H1 (cell line): ENCODE measurements at regions not wholly inside any gene's neighbourhood (a gene's known extent, or its start where the extent isn't known, plus 50 kb on each side); places are given as distances from the start of the nearest gene placed in this dataset.

Experiments
- E2F6 ChIP-seq: IDR thresholded peaks from 2 replicates; pipeline ENCODE4 v1.6.1; 2012; ENCODE audit warnings: inconsistent platforms
- EGR1 ChIP-seq: IDR thresholded peaks from 2 replicates; pipeline ENCODE4 v1.6.1; 2011; ENCODE audit warnings: low read depth, low read length, borderline replicate concordance
- NRF1 ChIP-seq: IDR thresholded peaks from 2 replicates; pipeline ENCODE4 v1.6.1; 2011; ENCODE audit warnings: mild to moderate bottlenecking, low read depth, low read length, improper control_type of control experiment
- POLR2A ChIP-seq, 2 experiments: IDR thresholded peaks; 1 replicate in 1 of 2; 2 replicates in 1 of 2; pipeline ENCODE4 v1.6.1; 2011; ENCODE audit warnings: low read depth in 2 of 2, low read length in 2 of 2, mild to moderate bottlenecking in 2 of 2; ENCODE audit errors: control extremely low read depth in 1 of 2
- POLR2AphosphoS5 ChIP-seq: IDR thresholded peaks from 2 replicates; pipeline ENCODE4 v1.6.1; 2011; ENCODE audit warnings: low read depth, low read length
- SUZ12 ChIP-seq: fragments of 200-600 bp; sonication (generic); IDR thresholded peaks from 2 replicates; pipeline ENCODE4 v1.6.1; 2012; ENCODE audit warnings: mild to moderate bottlenecking, inconsistent platforms, low read length, moderate library complexity, mixed read lengths
- USF2 ChIP-seq: IDR thresholded peaks from 2 replicates; pipeline ENCODE4 v1.6.1; 2011; ENCODE audit warnings: low read length, improper control_type of control experiment
- YY1 ChIP-seq: IDR thresholded peaks from 2 replicates; pipeline ENCODE4 v1.6.1; 2011; ENCODE audit warnings: low read depth, mild to moderate bottlenecking, low read length
- ZNF274 ChIP-seq: IDR thresholded peaks from 2 replicates; pipeline ENCODE4 v1.7.0; 2012; ENCODE audit warnings: low read length, borderline replicate concordance; ENCODE audit errors: extremely low read depth
- TF ChIP-seq, protein P1 (sequence below), 3 experiments: IDR thresholded peaks; 1 replicate in 2 of 3; 2 replicates in 1 of 3; pipeline versions ENCODE4 v1.5.1 to v1.6.1; 2011; ENCODE audit warnings: low read length in 3 of 3, mild to moderate bottlenecking in 3 of 3, inconsistent platforms in 2 of 3, low read depth in 1 of 3, moderate library complexity in 1 of 3; ENCODE audit not compliant: insufficient read depth in 1 of 3; ENCODE audit errors: control extremely low read depth in 1 of 3
- TF ChIP-seq, protein P2 (sequence below): IDR thresholded peaks from 2 replicates; pipeline ENCODE4 v1.6.1; 2011; ENCODE audit warnings: low read depth, mild to moderate bottlenecking, low read length; ENCODE audit not compliant: insufficient read depth
- TF ChIP-seq, protein P3 (sequence below): fragments of 300-600 bp; sonication (generic); IDR thresholded peaks from 2 replicates; pipeline ENCODE4 v1.7.1; 2012; ENCODE audit warnings: low read length, moderate library complexity, mild to moderate bottlenecking, inconsistent platforms; ENCODE audit not compliant: insufficient replicate concordance

- no peak for TF ChIP-seq POLR2A (IDR thresholded peaks at IDR 0.05; ENCODE audit: control extremely low read depth in 1 of 2, low read depth in 2 of 2, low read length in 2 of 2)
- no peak for TF ChIP-seq YY1
- TF ChIP-seq, protein P1, sequence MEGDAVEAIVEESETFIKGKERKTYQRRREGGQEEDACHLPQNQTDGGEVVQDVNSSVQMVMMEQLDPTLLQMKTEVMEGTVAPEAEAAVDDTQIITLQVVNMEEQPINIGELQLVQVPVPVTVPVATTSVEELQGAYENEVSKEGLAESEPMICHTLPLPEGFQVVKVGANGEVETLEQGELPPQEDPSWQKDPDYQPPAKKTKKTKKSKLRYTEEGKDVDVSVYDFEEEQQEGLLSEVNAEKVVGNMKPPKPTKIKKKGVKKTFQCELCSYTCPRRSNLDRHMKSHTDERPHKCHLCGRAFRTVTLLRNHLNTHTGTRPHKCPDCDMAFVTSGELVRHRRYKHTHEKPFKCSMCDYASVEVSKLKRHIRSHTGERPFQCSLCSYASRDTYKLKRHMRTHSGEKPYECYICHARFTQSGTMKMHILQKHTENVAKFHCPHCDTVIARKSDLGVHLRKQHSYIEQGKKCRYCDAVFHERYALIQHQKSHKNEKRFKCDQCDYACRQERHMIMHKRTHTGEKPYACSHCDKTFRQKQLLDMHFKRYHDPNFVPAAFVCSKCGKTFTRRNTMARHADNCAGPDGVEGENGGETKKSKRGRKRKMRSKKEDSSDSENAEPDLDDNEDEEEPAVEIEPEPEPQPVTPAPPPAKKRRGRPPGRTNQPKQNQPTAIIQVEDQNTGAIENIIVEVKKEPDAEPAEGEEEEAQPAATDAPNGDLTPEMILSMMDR (IDR thresholded peaks at IDR 0.05; ENCODE audit: control extremely low read depth in 1 of 3, insufficient read depth in 1 of 3, low read depth in 1 of 3, low read length in 3 of 3): no peak
- no peak for TF ChIP-seq SUZ12
- no peak for TF ChIP-seq ZNF274
- TF ChIP-seq POLR2AphosphoS5: no peak
- TF ChIP-seq, protein P2, sequence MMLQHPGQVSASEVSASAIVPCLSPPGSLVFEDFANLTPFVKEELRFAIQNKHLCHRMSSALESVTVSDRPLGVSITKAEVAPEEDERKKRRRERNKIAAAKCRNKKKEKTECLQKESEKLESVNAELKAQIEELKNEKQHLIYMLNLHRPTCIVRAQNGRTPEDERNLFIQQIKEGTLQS: no peak
- no peak for TF ChIP-seq USF2
- TF ChIP-seq E2F6: no peak
- TF ChIP-seq, protein P3, sequence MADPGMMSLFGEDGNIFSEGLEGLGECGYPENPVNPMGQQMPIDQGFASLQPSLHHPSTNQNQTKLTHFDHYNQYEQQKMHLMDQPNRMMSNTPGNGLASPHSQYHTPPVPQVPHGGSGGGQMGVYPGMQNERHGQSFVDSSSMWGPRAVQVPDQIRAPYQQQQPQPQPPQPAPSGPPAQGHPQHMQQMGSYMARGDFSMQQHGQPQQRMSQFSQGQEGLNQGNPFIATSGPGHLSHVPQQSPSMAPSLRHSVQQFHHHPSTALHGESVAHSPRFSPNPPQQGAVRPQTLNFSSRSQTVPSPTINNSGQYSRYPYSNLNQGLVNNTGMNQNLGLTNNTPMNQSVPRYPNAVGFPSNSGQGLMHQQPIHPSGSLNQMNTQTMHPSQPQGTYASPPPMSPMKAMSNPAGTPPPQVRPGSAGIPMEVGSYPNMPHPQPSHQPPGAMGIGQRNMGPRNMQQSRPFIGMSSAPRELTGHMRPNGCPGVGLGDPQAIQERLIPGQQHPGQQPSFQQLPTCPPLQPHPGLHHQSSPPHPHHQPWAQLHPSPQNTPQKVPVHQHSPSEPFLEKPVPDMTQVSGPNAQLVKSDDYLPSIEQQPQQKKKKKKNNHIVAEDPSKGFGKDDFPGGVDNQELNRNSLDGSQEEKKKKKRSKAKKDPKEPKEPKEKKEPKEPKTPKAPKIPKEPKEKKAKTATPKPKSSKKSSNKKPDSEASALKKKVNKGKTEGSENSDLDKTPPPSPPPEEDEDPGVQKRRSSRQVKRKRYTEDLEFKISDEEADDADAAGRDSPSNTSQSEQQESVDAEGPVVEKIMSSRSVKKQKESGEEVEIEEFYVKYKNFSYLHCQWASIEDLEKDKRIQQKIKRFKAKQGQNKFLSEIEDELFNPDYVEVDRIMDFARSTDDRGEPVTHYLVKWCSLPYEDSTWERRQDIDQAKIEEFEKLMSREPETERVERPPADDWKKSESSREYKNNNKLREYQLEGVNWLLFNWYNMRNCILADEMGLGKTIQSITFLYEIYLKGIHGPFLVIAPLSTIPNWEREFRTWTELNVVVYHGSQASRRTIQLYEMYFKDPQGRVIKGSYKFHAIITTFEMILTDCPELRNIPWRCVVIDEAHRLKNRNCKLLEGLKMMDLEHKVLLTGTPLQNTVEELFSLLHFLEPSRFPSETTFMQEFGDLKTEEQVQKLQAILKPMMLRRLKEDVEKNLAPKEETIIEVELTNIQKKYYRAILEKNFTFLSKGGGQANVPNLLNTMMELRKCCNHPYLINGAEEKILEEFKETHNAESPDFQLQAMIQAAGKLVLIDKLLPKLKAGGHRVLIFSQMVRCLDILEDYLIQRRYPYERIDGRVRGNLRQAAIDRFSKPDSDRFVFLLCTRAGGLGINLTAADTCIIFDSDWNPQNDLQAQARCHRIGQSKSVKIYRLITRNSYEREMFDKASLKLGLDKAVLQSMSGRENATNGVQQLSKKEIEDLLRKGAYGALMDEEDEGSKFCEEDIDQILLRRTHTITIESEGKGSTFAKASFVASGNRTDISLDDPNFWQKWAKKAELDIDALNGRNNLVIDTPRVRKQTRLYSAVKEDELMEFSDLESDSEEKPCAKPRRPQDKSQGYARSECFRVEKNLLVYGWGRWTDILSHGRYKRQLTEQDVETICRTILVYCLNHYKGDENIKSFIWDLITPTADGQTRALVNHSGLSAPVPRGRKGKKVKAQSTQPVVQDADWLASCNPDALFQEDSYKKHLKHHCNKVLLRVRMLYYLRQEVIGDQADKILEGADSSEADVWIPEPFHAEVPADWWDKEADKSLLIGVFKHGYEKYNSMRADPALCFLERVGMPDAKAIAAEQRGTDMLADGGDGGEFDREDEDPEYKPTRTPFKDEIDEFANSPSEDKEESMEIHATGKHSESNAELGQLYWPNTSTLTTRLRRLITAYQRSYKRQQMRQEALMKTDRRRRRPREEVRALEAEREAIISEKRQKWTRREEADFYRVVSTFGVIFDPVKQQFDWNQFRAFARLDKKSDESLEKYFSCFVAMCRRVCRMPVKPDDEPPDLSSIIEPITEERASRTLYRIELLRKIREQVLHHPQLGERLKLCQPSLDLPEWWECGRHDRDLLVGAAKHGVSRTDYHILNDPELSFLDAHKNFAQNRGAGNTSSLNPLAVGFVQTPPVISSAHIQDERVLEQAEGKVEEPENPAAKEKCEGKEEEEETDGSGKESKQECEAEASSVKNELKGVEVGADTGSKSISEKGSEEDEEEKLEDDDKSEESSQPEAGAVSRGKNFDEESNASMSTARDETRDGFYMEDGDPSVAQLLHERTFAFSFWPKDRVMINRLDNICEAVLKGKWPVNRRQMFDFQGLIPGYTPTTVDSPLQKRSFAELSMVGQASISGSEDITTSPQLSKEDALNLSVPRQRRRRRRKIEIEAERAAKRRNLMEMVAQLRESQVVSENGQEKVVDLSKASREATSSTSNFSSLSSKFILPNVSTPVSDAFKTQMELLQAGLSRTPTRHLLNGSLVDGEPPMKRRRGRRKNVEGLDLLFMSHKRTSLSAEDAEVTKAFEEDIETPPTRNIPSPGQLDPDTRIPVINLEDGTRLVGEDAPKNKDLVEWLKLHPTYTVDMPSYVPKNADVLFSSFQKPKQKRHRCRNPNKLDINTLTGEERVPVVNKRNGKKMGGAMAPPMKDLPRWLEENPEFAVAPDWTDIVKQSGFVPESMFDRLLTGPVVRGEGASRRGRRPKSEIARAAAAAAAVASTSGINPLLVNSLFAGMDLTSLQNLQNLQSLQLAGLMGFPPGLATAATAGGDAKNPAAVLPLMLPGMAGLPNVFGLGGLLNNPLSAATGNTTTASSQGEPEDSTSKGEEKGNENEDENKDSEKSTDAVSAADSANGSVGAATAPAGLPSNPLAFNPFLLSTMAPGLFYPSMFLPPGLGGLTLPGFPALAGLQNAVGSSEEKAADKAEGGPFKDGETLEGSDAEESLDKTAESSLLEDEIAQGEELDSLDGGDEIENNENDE: no peak
- TF ChIP-seq NRF1: no peak
- TF ChIP-seq EGR1: no peak
Observed at GRCh38 chr1:29732453-29732852, 496.1 kb downstream of the PTPRU start.
